ENCODE measurements at regions not wholly inside any gene's neighbourhood (a gene's known extent, or its start where the extent isn't known, plus 50 kb on each side); places are given as distances from the start of the nearest gene placed in this dataset.
A peak's percentile ranks its signal among the peaks of the same experiment; 100 is the strongest.

GRCh38 chr2:4269885-4270284, 566.5 kb downstream of the DCDC2C start:
- no peak for DNase-seq

GRCh38 chr2:4272261-4272858, 569.0 kb downstream of the DCDC2C start:
- no peak for DNase-seq

GRCh38 chr2:4278392-4278791, 575.0 kb downstream of the DCDC2C start:
- DNase-seq: no peak

- no peak for DNase-seq
These were observed 576.1 kb downstream of the DCDC2C start for GRCh38 chr2:4279431-4279830.

GRCh38 chr2:4291430-4291829, 588.1 kb downstream of the DCDC2C start:
- DNase-seq: no peak

GRCh38 chr2:4295680-4296079, 592.3 kb downstream of the DCDC2C start:
- DNase-seq: no peak

GRCh38 chr2:4300616-4301015, 597.2 kb downstream of the DCDC2C start:
- no peak for DNase-seq

GRCh38 chr2:4324531-4324930, 621.2 kb downstream of the DCDC2C start:
- no peak for DNase-seq

- DNase-seq: no peak
These were observed 633.5 kb downstream of the DCDC2C start for GRCh38 chr2:4336864-4337263.

GRCh38 chr2:4338345-4338744, 635.0 kb downstream of the DCDC2C start:
- no peak for DNase-seq

GRCh38 chr2:4340536-4340935, 637.2 kb downstream of the DCDC2C start:
- DNase-seq: no peak

- no peak for DNase-seq
These were observed 643.3 kb downstream of the DCDC2C start for GRCh38 chr2:4346628-4347027.

- no peak for DNase-seq
These were observed 650.3 kb downstream of the DCDC2C start for GRCh38 chr2:4353668-4354067.

- DNase-seq: no peak
These were observed 650.8 kb downstream of the DCDC2C start for GRCh38 chr2:4354164-4354563.

- no peak for DNase-seq
These were observed 651.3 kb downstream of the DCDC2C start for GRCh38 chr2:4354678-4355077.

GRCh38 chr2:4356109-4356508, 652.7 kb downstream of the DCDC2C start:
- no peak for DNase-seq

GRCh38 chr2:4356541-4356940, 653.2 kb downstream of the DCDC2C start:
- no peak for DNase-seq

GRCh38 chr2:4357121-4357520, 653.7 kb downstream of the DCDC2C start:
- no peak for DNase-seq

- DNase-seq: peak; percentile 87
These were observed 655.5 kb downstream of the DCDC2C start for GRCh38 chr2:4358837-4359236.

- DNase-seq: no peak
These were observed 665.5 kb downstream of the DCDC2C start for GRCh38 chr2:4368907-4369306.

GRCh38 chr2:4369826-4370419, 666.5 kb downstream of the DCDC2C start:
- no peak for DNase-seq

GRCh38 chr2:4370422-4371090, 667.2 kb downstream of the DCDC2C start:
- DNase-seq: no peak

GRCh38 chr2:4381049-4381448, 677.7 kb downstream of the DCDC2C start:
- peak; percentile 95 for DNase-seq

- no peak for DNase-seq
These were observed 678.4 kb downstream of the DCDC2C start for GRCh38 chr2:4381773-4382172.

- no peak for DNase-seq
These were observed 687.6 kb downstream of the DCDC2C start for GRCh38 chr2:4391013-4391412.

Data from NCI-H1105 (cell line).